ENCODE measurements at regions not wholly inside any gene's neighbourhood (a gene's known extent, or its start where the extent isn't known, plus 50 kb on each side); places are given as distances from the start of the nearest gene placed in this dataset.

GRCh38 chr14:53748691-53749090 is 207.9 kb downstream of the BMP4 start:
- 85 to 90% (median 87%) methylated on average over 1 of the region's 1 CpG for WGBS, 3 donors

GRCh38 chr14:53744857-53745256 is 211.8 kb downstream of the BMP4 start:
- no peaks in the 10 kb centered on the region for H3K4me1 ChIP-seq
- H3K4me3 ChIP-seq: no peak overlapping the region
- no peak for DNase-seq
- no peaks in the 10 kb centered on the region for H3K36me3 ChIP-seq (ENCODE audit: insufficient read depth in 1 of 2, low read depth in 1 of 2)
- no peak for TF ChIP-seq CTCF (IDR thresholded peaks at IDR 0.05)
- H3K9me3 ChIP-seq: no peaks in the 10 kb centered on the region
- H3K27me3 ChIP-seq (ENCODE audit: insufficient read depth in 3 of 3, low read length in 2 of 3): no peaks in the 10 kb centered on the region
- no peak for ATAC-seq
- intact Hi-C loops (cut with DNase I): no loop called here
- no peak overlapping the region for H3K27ac ChIP-seq
- WGBS, 3 donors: 75 to 79% (median 77%) methylated on average over 1 of the region's 1 CpG

More at GRCh38 chr14:53748691-53749090, 207.9 kb downstream of the BMP4 start:
- TF ChIP-seq CTCF (IDR thresholded peaks at IDR 0.05): no peak
- H3K4me3 ChIP-seq: no peak overlapping the region
- intact Hi-C loops (cut with DNase I): no loop called here
- no peak overlapping the region for H3K27ac ChIP-seq
- H3K27me3 ChIP-seq (ENCODE audit: insufficient read depth in 3 of 3, low read length in 2 of 3): no peaks in the 10 kb centered on the region
- no peaks in the 10 kb centered on the region for H3K4me1 ChIP-seq
- no peak for DNase-seq
- H3K36me3 ChIP-seq (ENCODE audit: insufficient read depth in 1 of 2, low read depth in 1 of 2): no peaks in the 10 kb centered on the region
- no peak for ATAC-seq
- no peaks in the 10 kb centered on the region for H3K9me3 ChIP-seq

GRCh38 chr14:53743371-53743770 is 213.3 kb downstream of the BMP4 start:
- Histone ChIP-seq H3K4me3 (no peak overlapping the region), H3K27me3 (ENCODE audit: insufficient read depth in 3 of 3, low read length in 2 of 3) (no peaks in the 10 kb centered on the region), H3K36me3 (ENCODE audit: insufficient read depth in 1 of 2, low read depth in 1 of 2) (no peaks in the 10 kb centered on the region), H3K4me1 (no peaks in the 10 kb centered on the region), H3K27ac (no peak overlapping the region), H3K9me3 (no peaks in the 10 kb centered on the region)
- intact Hi-C loops (cut with DNase I): no loop called here
- 36 to 58% (median 39%) methylated on average over 5 of the region's 5 CpGs for WGBS, 3 donors
- TF ChIP-seq CTCF (IDR thresholded peaks at IDR 0.05): no peak
- ATAC-seq (no peak), DNase-seq (no peak)

GRCh38 chr14:53742233-53742620 is 214.4 kb downstream of the BMP4 start:
- Histone ChIP-seq H3K4me1 (no peaks in the 10 kb centered on the region), H3K36me3 (ENCODE audit: insufficient read depth in 1 of 2, low read depth in 1 of 2) (no peaks in the 10 kb centered on the region), H3K27me3 (ENCODE audit: insufficient read depth in 3 of 3, low read length in 2 of 3) (no peaks in the 10 kb centered on the region), H3K9me3 (no peaks in the 10 kb centered on the region), H3K4me3 (no peak overlapping the region), H3K27ac (no peak overlapping the region)
- TF ChIP-seq CTCF (IDR thresholded peaks at IDR 0.05): no peak
- 71 to 77% (median 75%) methylated on average over 3 of the region's 3 CpGs for WGBS, 3 donors
- ATAC-seq: no peak
- intact Hi-C loops (cut with DNase I): no loop called here
- no peak for DNase-seq

GRCh38 chr14:53741479-53742232 is 215.0 kb downstream of the BMP4 start:
- 54 to 61% (median 57%) methylated on average over 5 of the region's 5 CpGs for WGBS, 3 donors
- Histone ChIP-seq H3K9me3 (no peaks in the 10 kb centered on the region), H3K4me1 (no peaks in the 10 kb centered on the region), H3K27me3 (ENCODE audit: insufficient read depth in 3 of 3, low read length in 2 of 3) (no peaks in the 10 kb centered on the region), H3K4me3 (no peak overlapping the region), H3K36me3 (ENCODE audit: insufficient read depth in 1 of 2, low read depth in 1 of 2) (no peaks in the 10 kb centered on the region), H3K27ac (no peak overlapping the region)
- no peak for ATAC-seq
- TF ChIP-seq CTCF (IDR thresholded peaks at IDR 0.05): no peak
- no peak for DNase-seq
- intact Hi-C loops (cut with DNase I): no loop called here

Data from psoas muscle (tissue), 7 donors.